Neural cell (in vitro differentiated cells): ENCODE measurements at regions not wholly inside any gene's neighbourhood (a gene's known extent, or its start where the extent isn't known, plus 50 kb on each side); places are given as distances from the start of the nearest gene placed in this dataset.

Experiments used
- CTCF ChIP-seq: fragments of 450-650 bp; IDR thresholded peaks from 2 replicates; pipeline ENCODE4 v1.5.1; 2014; ENCODE audit warnings: antibody characterized with exemption, mild to moderate bottlenecking, moderate library complexity; ENCODE audit not compliant: poor library complexity, severe bottlenecking
- EP300 ChIP-seq: fragments of 450-650 bp; conservative IDR thresholded peaks from 2 replicates; pipeline ENCODE4 v1.6.1; 2014; ENCODE audit warnings: antibody characterized with exemption, mild to moderate bottlenecking, moderate library complexity; ENCODE audit not compliant: poor library complexity, severe bottlenecking

GRCh38 chr14:30196861-30197260, 269.2 kb upstream of the PRKD1 start:
- TF ChIP-seq CTCF, result no peak
- no peak for TF ChIP-seq EP300
